Cardiac septum (tissue), 1 donor: ENCODE measurements at regions not wholly inside any gene's neighbourhood (a gene's known extent, or its start where the extent isn't known, plus 50 kb on each side); places are given as distances from the start of the nearest gene placed in this dataset. TPM values are rescaled to one million over a fixed set of nuclear protein-coding genes. Genes with fewer than 3 reads are reported as not detected.

Source experiments
- DNase-seq: peaks from one replicate; pipeline ENCODE4 v3.0.0-alpha.2; 2020; ENCODE audit warnings: low spot score
- intact Hi-C: fragments of 100-400 bp; cut with DNase I; formaldehyde crosslinking; loops from one replicate; pipeline ENCODE4 v1.14.0; 2022
- microRNA-seq: library from miRNA; unstranded; fragments of <30 nt; microRNA quantifications from one replicate; pipeline ENCODE4 v1.2.0, GENCODE V29; 2020
- donor health status: DM: no; HTN: no; CAD: no.

GRCh38 chr9:90544488-90544887 is 98.1 kb downstream of the DIRAS2 start:
- intact Hi-C loops, result no loop called here
- no peak for DNase-seq

GRCh38 chr9:90546200-90546599 is 96.4 kb downstream of the DIRAS2 start:
- intact Hi-C loops, result no loop called here
- DNase-seq, result no peak

GRCh38 chr9:90547896-90548295 is 94.7 kb downstream of the DIRAS2 start:
- intact Hi-C loops, result no loop called here
- DNase-seq, result no peak

GRCh38 chr9:90552317-90552716 is 90.3 kb downstream of the DIRAS2 start:
- intact Hi-C loops, result no loop called here
- DNase-seq, result no peak

GRCh38 chr9:90555351-90556057 is 87.1 kb downstream of the DIRAS2 start:
- intact Hi-C loops, result no loop called here
- no peak for DNase-seq

DNA sequence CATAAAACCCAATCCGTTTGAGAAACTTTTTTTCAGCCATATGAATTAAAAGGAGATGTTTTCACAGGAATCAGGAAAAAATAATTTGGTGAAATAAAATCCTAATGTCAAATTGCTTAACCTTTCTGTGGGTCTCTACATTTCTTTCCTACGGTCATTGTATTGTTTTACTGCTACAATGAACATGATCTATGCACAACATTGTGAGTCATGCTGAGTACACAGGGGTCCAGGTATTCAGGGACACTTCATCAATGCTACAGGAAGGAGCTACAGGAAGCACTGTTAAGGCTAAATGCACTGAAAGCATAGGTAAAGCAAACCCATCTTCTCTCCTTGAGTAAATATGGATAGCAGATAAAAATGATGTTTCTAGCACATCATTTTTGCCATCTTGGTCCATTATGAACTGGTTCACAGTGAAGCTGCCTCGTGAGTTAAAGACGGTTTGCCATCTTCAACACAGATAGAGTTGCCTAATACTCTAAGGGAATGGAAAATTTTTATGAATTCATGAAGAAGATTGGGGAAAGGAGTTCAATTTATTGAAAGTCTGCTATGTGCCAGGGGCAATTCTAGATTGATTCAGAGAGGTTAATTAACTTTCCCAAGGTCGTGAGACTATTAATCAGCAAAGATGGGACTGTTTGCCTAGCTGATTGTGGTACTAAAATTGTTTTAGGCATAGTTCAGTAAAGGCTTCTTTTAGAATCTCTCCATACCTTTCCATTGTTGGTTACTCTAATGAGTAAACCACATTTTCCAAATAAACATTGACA is 85.5 kb downstream of the DIRAS2 start:
- no peak for DNase-seq
- intact Hi-C loops, result no loop called here

DNA sequence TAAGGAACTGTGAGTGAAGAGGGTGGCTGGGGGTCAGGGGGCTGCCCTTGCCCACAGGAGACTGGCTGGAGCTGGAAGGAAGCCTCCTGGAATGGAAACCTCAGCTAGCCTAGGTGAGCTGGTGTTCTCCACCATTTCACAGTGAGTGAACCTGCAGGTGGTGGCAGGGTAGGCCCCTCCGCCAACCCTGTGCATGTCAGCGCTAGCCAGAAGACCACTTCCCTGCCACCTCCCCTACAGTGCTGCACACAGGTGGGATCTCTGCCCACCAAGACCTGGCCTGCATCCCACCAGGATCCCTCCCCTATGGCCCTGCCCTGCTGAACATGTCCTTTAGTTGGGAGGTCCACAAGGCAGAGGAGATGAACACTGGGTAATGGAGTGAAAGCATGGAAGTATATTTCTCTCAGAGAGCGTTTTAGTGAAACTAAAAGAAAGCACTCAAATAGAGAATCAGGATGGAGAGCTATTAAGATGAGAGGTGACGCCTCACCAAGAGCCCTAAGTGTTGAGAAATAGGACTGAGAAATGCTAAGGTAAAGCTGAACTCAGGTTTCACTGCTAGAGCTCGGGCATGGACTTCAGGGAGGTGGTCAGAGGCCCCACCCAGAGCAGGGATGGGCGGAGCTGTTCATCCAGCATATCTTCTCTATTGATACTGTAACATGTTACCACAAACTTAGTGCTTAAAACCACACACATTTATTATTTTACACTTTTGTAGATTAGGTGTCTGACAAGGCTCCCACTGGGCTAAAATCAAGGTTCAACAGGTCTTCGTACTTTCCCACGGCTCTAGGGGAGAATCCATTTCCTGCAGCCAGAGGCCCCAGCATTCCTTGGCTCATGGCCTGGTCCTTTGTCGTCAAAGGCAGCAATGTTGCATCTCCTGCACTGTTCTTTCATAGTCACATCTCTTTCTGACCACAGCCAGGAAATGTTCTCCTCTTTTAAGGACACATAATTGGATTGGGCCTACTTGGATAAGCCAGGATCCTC is 83.2 kb downstream of the DIRAS2 start:
- intact Hi-C loops, result no loop called here
- DNase-seq, result no peak

Small RNAs in the stretch of these regions (microRNA-seq; reads per million reads assigned to microRNA genes)
- gene MIR4290, result not detected
